Astrocyte (in vitro differentiated cells and primary cell): ENCODE measurements at regions not wholly inside any gene's neighbourhood (a gene's known extent, or its start where the extent isn't known, plus 50 kb on each side); places are given as distances from the start of the nearest gene placed in this dataset.

Experiments
- DNase-seq: peaks from one replicate; pipeline ENCODE4 v3.0.0-alpha.2; 2010; ENCODE audit warnings: low read depth
- FAIRE-seq: peaks from 2 replicates; lab custom pipeline; 2011; peaks lifted over from hg19 to GRCh38; lab: Jason Lieb, UNC
- H2AFZ ChIP-seq: 2 replicates; pipeline ENCODE4 v1.6.0; 2012; ENCODE audit warnings: low read depth, low read length, inconsistent platforms
- H3K27ac ChIP-seq: 2 replicates; pipeline ENCODE4 v1.5.1; 2011; ENCODE audit warnings: low read depth, low read length, inconsistent platforms
- H3K27me3 ChIP-seq: 2 replicates; pipeline ENCODE4 v1.6.0; 2011; ENCODE audit warnings: low read length, inconsistent platforms; ENCODE audit not compliant: insufficient read depth
- H3K36me3 ChIP-seq: 2 replicates; pipeline ENCODE4 v1.5.1; 2011; ENCODE audit warnings: low read length, inconsistent platforms; ENCODE audit not compliant: insufficient read depth
- H3K4me1 ChIP-seq: 2 replicates; pipeline ENCODE4 v1.5.1; 2011; ENCODE audit warnings: low read length, inconsistent platforms; ENCODE audit not compliant: insufficient read depth
- H3K4me2 ChIP-seq: 2 replicates; pipeline ENCODE4 v1.6.0; 2012; ENCODE audit warnings: low read length, inconsistent platforms
- H3K4me3 ChIP-seq: 2 replicates; pipeline ENCODE4 v1.5.1; 2011; ENCODE audit warnings: low read depth, mild to moderate bottlenecking, low read length, inconsistent platforms; ENCODE audit not compliant: insufficient read depth
- H3K79me2 ChIP-seq: 2 replicates; pipeline ENCODE4 v1.6.0; 2012; ENCODE audit warnings: mild to moderate bottlenecking, low read length, inconsistent platforms; ENCODE audit not compliant: insufficient read depth
- H3K9ac ChIP-seq: 2 replicates; pipeline ENCODE4 v1.6.0; 2012; ENCODE audit warnings: mild to moderate bottlenecking, low read length, inconsistent platforms
- H3K9me3 ChIP-seq: 2 replicates; pipeline ENCODE4 v1.5.1; 2012; ENCODE audit warnings: low read depth, mild to moderate bottlenecking, low read length, inconsistent platforms; ENCODE audit not compliant: insufficient read depth
- H4K20me1 ChIP-seq: 2 replicates; pipeline ENCODE4 v1.6.0; 2012; ENCODE audit warnings: low read length, inconsistent platforms; ENCODE audit not compliant: insufficient read depth
- H3K27ac Mint-ChIP-seq: one replicate; pipeline ENCODE4 v1.8.0; 2021; ENCODE audit warnings: mild to moderate bottlenecking, mixed read lengths; ENCODE audit not compliant: unreplicated experiment
- H3K27me3 Mint-ChIP-seq: one replicate; pipeline ENCODE4 v1.8.0; 2021; ENCODE audit warnings: low read depth, mixed read lengths; ENCODE audit not compliant: unreplicated experiment
- H3K36me3 Mint-ChIP-seq: one replicate; pipeline ENCODE4 v1.8.0; 2021; ENCODE audit warnings: low read depth, mixed read lengths; ENCODE audit not compliant: unreplicated experiment
- H3K4me1 Mint-ChIP-seq: one replicate; pipeline ENCODE4 v1.8.0; 2021; ENCODE audit warnings: low read depth, mixed read lengths; ENCODE audit not compliant: unreplicated experiment
- H3K4me3 Mint-ChIP-seq: one replicate; pipeline ENCODE4 v1.8.0; 2021; ENCODE audit warnings: mild to moderate bottlenecking, moderate library complexity, mixed read lengths; ENCODE audit not compliant: unreplicated experiment
- H3K9me3 Mint-ChIP-seq: one replicate; pipeline ENCODE4 v1.8.0; 2021; ENCODE audit warnings: mild to moderate bottlenecking, mixed read lengths; ENCODE audit not compliant: unreplicated experiment
- EZH2 ChIP-seq: IDR thresholded peaks from 2 replicates; pipeline ENCODE4 v1.6.1; 2012; ENCODE audit warnings: mild to moderate bottlenecking, low read length, inconsistent platforms; ENCODE audit not compliant: insufficient read depth
- TF ChIP-seq, protein P1 (sequence below): IDR thresholded peaks from 2 replicates; pipeline ENCODE4 v1.5.1; 2011; ENCODE audit warnings: low read depth, mild to moderate bottlenecking, inconsistent platforms, low read length, moderate library complexity; ENCODE audit not compliant: insufficient read depth

DNA sequence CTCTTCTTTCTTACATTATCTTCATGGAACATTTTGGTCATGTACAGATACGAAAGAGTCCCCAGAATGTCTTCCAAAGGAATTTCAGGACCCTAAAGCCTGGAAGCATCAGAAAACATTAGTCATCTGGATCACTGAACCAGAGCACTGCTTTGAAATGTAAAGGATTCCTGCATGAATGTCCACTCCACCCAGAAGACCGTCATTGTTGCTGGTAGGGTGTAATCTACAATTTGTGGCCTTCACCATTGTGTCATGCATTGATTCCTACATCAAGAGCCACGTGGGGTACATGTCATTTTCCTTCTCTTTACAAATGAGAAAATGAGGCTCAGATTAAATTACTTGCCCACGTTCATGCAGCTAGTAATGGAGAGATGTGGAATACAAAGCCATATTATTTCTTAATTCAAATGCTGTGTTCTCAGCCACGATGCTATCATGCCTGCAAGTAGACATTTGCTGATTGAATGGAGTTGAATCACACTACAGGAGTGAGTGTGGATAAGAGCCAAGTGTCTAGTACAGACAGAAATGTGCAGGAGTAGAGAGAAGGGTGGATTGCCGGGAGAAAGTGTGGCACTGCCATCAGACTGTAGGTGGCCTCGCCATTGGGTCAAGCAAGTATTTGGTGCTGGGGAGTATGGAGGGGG, 231.2 kb downstream of the C12orf75 start:
- TF ChIP-seq, protein P1, sequence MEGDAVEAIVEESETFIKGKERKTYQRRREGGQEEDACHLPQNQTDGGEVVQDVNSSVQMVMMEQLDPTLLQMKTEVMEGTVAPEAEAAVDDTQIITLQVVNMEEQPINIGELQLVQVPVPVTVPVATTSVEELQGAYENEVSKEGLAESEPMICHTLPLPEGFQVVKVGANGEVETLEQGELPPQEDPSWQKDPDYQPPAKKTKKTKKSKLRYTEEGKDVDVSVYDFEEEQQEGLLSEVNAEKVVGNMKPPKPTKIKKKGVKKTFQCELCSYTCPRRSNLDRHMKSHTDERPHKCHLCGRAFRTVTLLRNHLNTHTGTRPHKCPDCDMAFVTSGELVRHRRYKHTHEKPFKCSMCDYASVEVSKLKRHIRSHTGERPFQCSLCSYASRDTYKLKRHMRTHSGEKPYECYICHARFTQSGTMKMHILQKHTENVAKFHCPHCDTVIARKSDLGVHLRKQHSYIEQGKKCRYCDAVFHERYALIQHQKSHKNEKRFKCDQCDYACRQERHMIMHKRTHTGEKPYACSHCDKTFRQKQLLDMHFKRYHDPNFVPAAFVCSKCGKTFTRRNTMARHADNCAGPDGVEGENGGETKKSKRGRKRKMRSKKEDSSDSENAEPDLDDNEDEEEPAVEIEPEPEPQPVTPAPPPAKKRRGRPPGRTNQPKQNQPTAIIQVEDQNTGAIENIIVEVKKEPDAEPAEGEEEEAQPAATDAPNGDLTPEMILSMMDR = no peak
- TF ChIP-seq EZH2 = no peak
- H4K20me1 ChIP-seq = no peaks in the 10 kb centered on the region
- peak overlapping the region; percentile 28 for H2AFZ ChIP-seq
- H3K36me3 ChIP-seq = no peaks in the 10 kb centered on the region
- peak overlapping the region; percentile 86 for H3K4me2 ChIP-seq
- H3K27ac Mint-ChIP-seq = no peak overlapping the region
- H3K27me3 Mint-ChIP-seq = peaks cover 9% of the 10 kb centered on the region
- no peaks in the 10 kb centered on the region for H3K79me2 ChIP-seq
- peaks cover 5% of the 10 kb centered on the region for H3K9me3 Mint-ChIP-seq
- H3K27ac ChIP-seq = peak overlapping the region; percentile 91
- H3K27me3 ChIP-seq = no peaks in the 10 kb centered on the region
- H3K9me3 ChIP-seq = no peaks in the 10 kb centered on the region
- H3K36me3 Mint-ChIP-seq = peaks cover 2% of the 10 kb centered on the region
- peak; percentile 89 for DNase-seq
- H3K4me3 Mint-ChIP-seq = no peak overlapping the region
- no peak for FAIRE-seq
- peak overlapping the region; percentile 73 for H3K9ac ChIP-seq
- peaks cover 14% of the 10 kb centered on the region for H3K4me1 Mint-ChIP-seq
- no peak overlapping the region for H3K4me3 ChIP-seq
- H3K4me1 ChIP-seq = peaks cover 18% of the 10 kb centered on the region

DNA sequence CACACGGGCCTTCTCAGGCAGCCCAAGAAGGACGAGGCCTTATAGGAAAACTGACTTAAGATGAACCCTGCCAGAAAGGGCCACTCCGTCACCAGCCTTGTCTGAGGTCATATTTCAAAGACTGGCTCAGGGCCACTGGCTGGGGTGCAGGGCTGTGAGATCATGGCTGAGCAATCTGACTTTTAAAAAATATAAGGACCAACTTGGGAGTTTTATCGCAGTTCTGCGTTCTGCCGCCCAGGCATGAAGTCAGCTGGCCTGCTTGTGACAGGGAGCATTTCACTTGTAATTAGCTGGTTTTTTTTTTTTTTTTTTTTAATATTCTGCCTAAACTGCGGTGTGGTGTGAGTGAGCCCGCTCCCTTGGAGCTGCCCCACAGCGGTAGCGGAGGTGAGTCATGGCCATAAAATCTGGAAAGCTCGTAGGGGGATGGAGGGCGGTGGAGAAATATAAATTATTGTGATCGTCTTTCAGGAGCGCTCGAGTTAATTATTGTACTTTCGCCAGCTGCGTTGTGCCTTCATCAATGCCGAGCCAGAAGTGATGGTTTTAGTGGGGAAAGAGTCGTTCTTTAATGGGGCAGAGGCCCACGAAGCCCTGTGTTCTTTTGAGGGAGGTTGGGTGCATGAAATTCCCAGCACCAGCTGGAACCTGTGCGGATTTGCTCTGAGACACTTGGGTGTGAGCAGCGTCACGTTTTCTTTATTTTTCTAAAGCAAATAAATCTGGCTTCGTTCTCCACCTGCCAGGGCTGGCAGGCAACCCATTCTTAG, 231.9 kb downstream of the C12orf75 start:
- peak overlapping the region; percentile 86 for H3K4me2 ChIP-seq
- H4K20me1 ChIP-seq = no peaks in the 10 kb centered on the region
- Mint-ChIP-seq H3K27me3 (peaks cover 7% of the 10 kb centered on the region), H3K9me3 (peaks cover 5% of the 10 kb centered on the region), H3K4me1 (peaks cover 14% of the 10 kb centered on the region), H3K27ac (peak overlapping the region; percentile 89), H3K36me3 (peaks cover 2% of the 10 kb centered on the region), H3K4me3 (no peak overlapping the region)
- no peaks in the 10 kb centered on the region for H3K9me3 ChIP-seq
- DNase-seq (peak; percentile 89), FAIRE-seq (peak; percentile 50)
- no peaks in the 10 kb centered on the region for H3K79me2 ChIP-seq
- peaks cover 18% of the 10 kb centered on the region for H3K4me1 ChIP-seq
- H3K27ac ChIP-seq = peak overlapping the region; percentile 91
- peak overlapping the region; percentile 73 for H3K9ac ChIP-seq
- H2AFZ ChIP-seq = peak overlapping the region; percentile 76
- no peaks in the 10 kb centered on the region for H3K27me3 ChIP-seq
- TF ChIP-seq, protein P1 = no peak
- no peak for TF ChIP-seq EZH2
- H3K36me3 ChIP-seq = no peaks in the 10 kb centered on the region
- peak overlapping the region; percentile 53 for H3K4me3 ChIP-seq

DNA sequence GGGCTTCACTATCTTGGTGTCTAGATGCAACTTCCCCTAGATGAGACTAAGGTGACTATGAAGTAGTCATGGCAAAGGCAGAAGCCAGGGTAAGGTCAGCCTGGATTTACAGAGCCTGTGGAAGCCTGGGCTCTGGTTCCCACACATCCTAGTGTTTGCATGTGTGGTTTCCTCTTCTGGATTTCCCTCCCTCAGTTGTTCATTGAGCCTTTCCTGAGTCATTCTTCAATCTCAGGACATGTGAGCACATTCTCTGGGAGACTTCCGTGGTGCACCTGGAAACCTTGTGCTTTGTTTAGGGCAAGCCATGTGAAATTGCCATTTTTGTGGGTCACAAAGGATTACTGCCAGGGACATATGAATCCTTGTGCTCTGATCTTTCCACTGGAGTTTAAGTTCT, 236.6 kb downstream of the C12orf75 start:
- Histone ChIP-seq H3K4me2 (no peak overlapping the region), H3K9me3 (no peaks in the 10 kb centered on the region), H3K9ac (no peak overlapping the region), H3K27me3 (no peaks in the 10 kb centered on the region), H3K27ac (no peak overlapping the region), H2AFZ (no peak overlapping the region), H4K20me1 (no peaks in the 10 kb centered on the region), H3K79me2 (no peaks in the 10 kb centered on the region), H3K4me1 (peaks cover 9% of the 10 kb centered on the region), H3K4me3 (no peak overlapping the region), H3K36me3 (no peaks in the 10 kb centered on the region)
- no peak overlapping the region for H3K4me3 Mint-ChIP-seq
- peaks cover 2% of the 10 kb centered on the region for H3K9me3 Mint-ChIP-seq
- H3K4me1 Mint-ChIP-seq = peaks cover 7% of the 10 kb centered on the region
- H3K27me3 Mint-ChIP-seq = peaks cover 4% of the 10 kb centered on the region
- no peaks in the 10 kb centered on the region for H3K36me3 Mint-ChIP-seq
- H3K27ac Mint-ChIP-seq = no peak overlapping the region
- TF ChIP-seq, protein P1 = no peak
- TF ChIP-seq EZH2 = no peak
- no peak for FAIRE-seq
- DNase-seq = peak; percentile 39
